MM.1S (cell line): ENCODE measurements at regions not wholly inside any gene's neighbourhood (a gene's known extent, or its start where the extent isn't known, plus 50 kb on each side); places are given as distances from the start of the nearest gene placed in this dataset.

Experiments
- DNase-seq: peaks from one replicate; pipeline ENCODE4 v3.0.0-alpha.2; 2015
- H2AFZ ChIP-seq: fragments of 300-600 bp; sonication (generic); 2 replicates; pipeline ENCODE4 v1.6.0; 2016; ENCODE audit warnings: antibody characterized with exemption, low read length
- H3F3A ChIP-seq: fragments of 300-600 bp; sonication (generic); 2 replicates; pipeline ENCODE4 v1.6.1; 2016; ENCODE audit warnings: mild to moderate bottlenecking, antibody characterized with exemption, low read length, moderate library complexity, mixed read lengths; ENCODE audit not compliant: insufficient read depth
- H3K27ac ChIP-seq: fragments of 300-600 bp; sonication (generic); 2 replicates; pipeline ENCODE4 v1.5.1; 2016; ENCODE audit warnings: mild to moderate bottlenecking, low read length
- H3K27me3 ChIP-seq: fragments of 300-600 bp; sonication (generic); replicated peaks from 2 replicates; pipeline ENCODE4 v1.6.0; 2016; ENCODE audit warnings: low read length; ENCODE audit not compliant: insufficient read depth
- H3K36me3 ChIP-seq: fragments of 300-600 bp; sonication (generic); replicated peaks from 2 replicates; pipeline ENCODE4 v1.6.1; 2016; ENCODE audit warnings: mild to moderate bottlenecking, low read length, mixed read lengths; ENCODE audit not compliant: insufficient read depth
- H3K4me1 ChIP-seq: fragments of 300-600 bp; sonication (generic); 2 replicates; pipeline ENCODE4 v1.6.1; 2016; ENCODE audit warnings: low read length, mixed read lengths
- H3K4me2 ChIP-seq: fragments of 300-600 bp; sonication (generic); 2 replicates; pipeline ENCODE4 v1.6.0; 2016; ENCODE audit warnings: low read depth, low read length
- H3K4me3 ChIP-seq: fragments of 300-600 bp; sonication (generic); 2 replicates; pipeline ENCODE4 v1.5.1; 2016; ENCODE audit warnings: low read length, mixed read lengths
- H3K79me2 ChIP-seq: fragments of 300-600 bp; sonication (generic); 2 replicates; pipeline ENCODE4 v1.6.1; 2016; ENCODE audit warnings: mixed run types, low read length, mixed read lengths
- H3K9ac ChIP-seq: fragments of 300-600 bp; sonication (generic); 2 replicates; pipeline ENCODE4 v1.6.1; 2016; ENCODE audit warnings: low read length, mixed read lengths
- H3K9me2 ChIP-seq: fragments of 300-600 bp; sonication (generic); replicated peaks from 2 replicates; pipeline ENCODE4 v1.6.1; 2016; ENCODE audit warnings: mild to moderate bottlenecking, low read length, mixed read lengths; ENCODE audit not compliant: insufficient read depth
- H3K9me3 ChIP-seq: fragments of 300-600 bp; sonication (generic); replicated peaks from 2 replicates; pipeline ENCODE4 v1.6.1; 2016; ENCODE audit warnings: mild to moderate bottlenecking, low read length, mixed read lengths; ENCODE audit not compliant: insufficient read depth
- H4K20me1 ChIP-seq: fragments of 300-600 bp; sonication (generic); 2 replicates; pipeline ENCODE4 v1.6.1; 2016; ENCODE audit warnings: mild to moderate bottlenecking, low read length, moderate library complexity, mixed read lengths; ENCODE audit not compliant: insufficient read depth
- CTCF ChIP-seq: fragments of 300-600 bp; sonication (generic); IDR thresholded peaks from 2 replicates; pipeline ENCODE4 v1.5.1; 2016; ENCODE audit warnings: antibody characterized with exemption, low read length, mixed read lengths
- EZH2 ChIP-seq: fragments of 300-600 bp; sonication (generic); optimal IDR thresholded peaks from 2 replicates; pipeline ENCODE3; 2017; ENCODE audit warnings: low read depth, mild to moderate bottlenecking, antibody characterized with exemption, low read length, mixed read lengths
- EZH2phosphoT487 ChIP-seq: fragments of 300-600 bp; sonication (generic); IDR thresholded peaks from 2 replicates; pipeline ENCODE4 v1.6.1; 2018; ENCODE audit warnings: antibody characterized with exemption, low read length

- no peak for DNase-seq
- Histone ChIP-seq H3K36me3 (no peaks in the 10 kb centered on the region), H3K9me3 (no peaks in the 10 kb centered on the region), H3K9ac (no peak overlapping the region), H3F3A (no peaks in the 10 kb centered on the region), H2AFZ (no peak overlapping the region), H4K20me1 (no peaks in the 10 kb centered on the region), H3K27me3 (no peaks in the 10 kb centered on the region), H3K9me2 (no peaks in the 10 kb centered on the region), H3K4me2 (no peak overlapping the region), H3K27ac (no peak overlapping the region), H3K79me2 (no peaks in the 10 kb centered on the region), H3K4me1 (no peaks in the 10 kb centered on the region), H3K4me3 (no peak overlapping the region)
- TF ChIP-seq CTCF: no peak
- no peak for TF ChIP-seq EZH2phosphoT487
- no peak for TF ChIP-seq EZH2
Measured at GRCh38 chr7:91347290-91347689, 83.1 kb downstream of the FZD1 start.

GRCh38 chr7:91348711-91349110, 84.5 kb downstream of the FZD1 start:
- H3K4me1 ChIP-seq: no peaks in the 10 kb centered on the region
- H4K20me1 ChIP-seq: no peaks in the 10 kb centered on the region
- no peaks in the 10 kb centered on the region for H3K27me3 ChIP-seq
- H3K27ac ChIP-seq: no peak overlapping the region
- DNase-seq: no peak
- H3K36me3 ChIP-seq: no peaks in the 10 kb centered on the region
- no peak overlapping the region for H3K9ac ChIP-seq
- no peak overlapping the region for H3K4me3 ChIP-seq
- H3K79me2 ChIP-seq: no peaks in the 10 kb centered on the region
- TF ChIP-seq EZH2 (no peak), CTCF (no peak), EZH2phosphoT487 (no peak)
- no peak overlapping the region for H2AFZ ChIP-seq
- no peaks in the 10 kb centered on the region for H3F3A ChIP-seq
- no peaks in the 10 kb centered on the region for H3K9me2 ChIP-seq
- H3K4me2 ChIP-seq: no peak overlapping the region
- H3K9me3 ChIP-seq: no peaks in the 10 kb centered on the region

GRCh38 chr7:91351374-91351773, 87.1 kb downstream of the FZD1 start:
- Histone ChIP-seq H3K4me2 (no peak overlapping the region), H2AFZ (no peak overlapping the region), H4K20me1 (no peaks in the 10 kb centered on the region), H3F3A (no peaks in the 10 kb centered on the region), H3K27me3 (no peaks in the 10 kb centered on the region), H3K9me2 (no peaks in the 10 kb centered on the region), H3K79me2 (no peaks in the 10 kb centered on the region), H3K27ac (no peak overlapping the region), H3K36me3 (no peaks in the 10 kb centered on the region), H3K9me3 (no peaks in the 10 kb centered on the region), H3K4me1 (no peaks in the 10 kb centered on the region), H3K4me3 (no peak overlapping the region), H3K9ac (no peak overlapping the region)
- TF ChIP-seq EZH2phosphoT487 (no peak), EZH2 (no peak), CTCF (no peak)
- no peak for DNase-seq
